B cell (primary cell): ENCODE measurements at regions not wholly inside any gene's neighbourhood (a gene's known extent, or its start where the extent isn't known, plus 50 kb on each side); places are given as distances from the start of the nearest gene placed in this dataset.

Experiments
- CTCF ChIP-seq: fragments of 200-600 bp; IDR thresholded peaks from one replicate; pipeline ENCODE4 v1.8.0; 2022; ENCODE audit warnings: antibody characterized with exemption, mild to moderate bottlenecking
- EZH2 ChIP-seq: IDR thresholded peaks from 2 replicates; pipeline ENCODE4 v1.6.1; 2012; ENCODE audit warnings: borderline replicate concordance, low read depth, mild to moderate bottlenecking, moderate library complexity, low read length; ENCODE audit not compliant: insufficient read depth, poor library complexity, severe bottlenecking

GRCh38 chr9:728535-728934 is 113.0 kb upstream of the DMRT1 start:
- TF ChIP-seq CTCF (no peak), EZH2 (no peak)
